GM12865 (cell line): ENCODE measurements at regions not wholly inside any gene's neighbourhood (a gene's known extent, or its start where the extent isn't known, plus 50 kb on each side); places are given as distances from the start of the nearest gene placed in this dataset.

Experiments
- DNase-seq: peaks from one replicate; pipeline ENCODE4 v3.0.0; 2010; ENCODE audit warnings: low read depth
- H3K4me3 ChIP-seq: 2 replicates; pipeline ENCODE4 v1.5.1; 2011; ENCODE audit warnings: mild to moderate bottlenecking, low read depth, low read length, control low read depth
- TF ChIP-seq, protein P1 (sequence below): IDR thresholded peaks from 2 replicates; pipeline ENCODE4 v1.5.1; 2011; ENCODE audit warnings: low read length, control low read depth, low read depth, inconsistent platforms; ENCODE audit not compliant: insufficient read depth; ENCODE audit errors: missing control alignments

GRCh38 chrX:143095816-143096215 is 70.1 kb downstream of the SPANXN4 start:
- no peak for DNase-seq
- TF ChIP-seq, protein P1, sequence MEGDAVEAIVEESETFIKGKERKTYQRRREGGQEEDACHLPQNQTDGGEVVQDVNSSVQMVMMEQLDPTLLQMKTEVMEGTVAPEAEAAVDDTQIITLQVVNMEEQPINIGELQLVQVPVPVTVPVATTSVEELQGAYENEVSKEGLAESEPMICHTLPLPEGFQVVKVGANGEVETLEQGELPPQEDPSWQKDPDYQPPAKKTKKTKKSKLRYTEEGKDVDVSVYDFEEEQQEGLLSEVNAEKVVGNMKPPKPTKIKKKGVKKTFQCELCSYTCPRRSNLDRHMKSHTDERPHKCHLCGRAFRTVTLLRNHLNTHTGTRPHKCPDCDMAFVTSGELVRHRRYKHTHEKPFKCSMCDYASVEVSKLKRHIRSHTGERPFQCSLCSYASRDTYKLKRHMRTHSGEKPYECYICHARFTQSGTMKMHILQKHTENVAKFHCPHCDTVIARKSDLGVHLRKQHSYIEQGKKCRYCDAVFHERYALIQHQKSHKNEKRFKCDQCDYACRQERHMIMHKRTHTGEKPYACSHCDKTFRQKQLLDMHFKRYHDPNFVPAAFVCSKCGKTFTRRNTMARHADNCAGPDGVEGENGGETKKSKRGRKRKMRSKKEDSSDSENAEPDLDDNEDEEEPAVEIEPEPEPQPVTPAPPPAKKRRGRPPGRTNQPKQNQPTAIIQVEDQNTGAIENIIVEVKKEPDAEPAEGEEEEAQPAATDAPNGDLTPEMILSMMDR: no peak
- no peak overlapping the region for H3K4me3 ChIP-seq

- H3K4me3 ChIP-seq: no peak overlapping the region
- DNase-seq: no peak
These were observed 69.6 kb downstream of the SPANXN4 start for GRCh38 chrX:143095321-143095720.

DNA sequence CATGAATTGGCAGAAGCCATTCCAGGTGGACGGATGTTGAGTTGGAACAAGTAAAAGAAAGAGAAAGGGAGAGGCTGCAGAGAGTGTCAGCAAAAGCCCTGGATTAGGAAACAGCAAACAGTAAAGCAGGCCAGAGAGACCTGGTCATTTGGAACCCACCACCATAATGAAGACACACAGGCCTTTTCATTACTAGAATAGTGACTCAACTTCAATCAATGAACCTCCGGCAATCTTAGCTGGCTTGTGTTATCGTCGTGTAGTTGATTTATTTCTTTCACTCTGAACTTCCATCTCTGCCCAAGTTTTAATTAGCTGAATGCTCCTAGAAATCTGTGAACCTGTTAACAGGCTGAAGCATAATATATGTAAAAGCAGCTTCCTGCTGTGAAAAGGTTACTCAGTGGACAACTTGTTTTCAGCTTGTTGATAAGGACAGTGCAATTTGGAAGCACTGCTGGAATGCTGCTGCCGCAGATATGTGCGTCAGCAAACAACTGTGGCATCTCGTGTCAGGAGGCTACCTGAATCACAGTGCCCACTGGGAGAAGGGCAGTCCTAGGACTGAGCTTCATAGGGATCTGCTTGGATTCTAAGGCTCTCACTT is 68.8 kb downstream of the SPANXN4 start:
- no peak for DNase-seq
- TF ChIP-seq, protein P1: no peak
- no peak overlapping the region for H3K4me3 ChIP-seq

More at GRCh38 chrX:143095321-143095720, 69.6 kb downstream of the SPANXN4 start:
- TF ChIP-seq, protein P1: no peak
